NCI-H748 treated with DMSO at 0.1 percent for 48 hours (cell line): ENCODE measurements at regions not wholly inside any gene's neighbourhood (a gene's known extent, or its start where the extent isn't known, plus 50 kb on each side); places are given as distances from the start of the nearest gene placed in this dataset.

Experiments used
- DNase-seq: peaks from one replicate; lab custom pipeline; 2025; lab: John Stamatoyannopoulos, UW

DNA sequence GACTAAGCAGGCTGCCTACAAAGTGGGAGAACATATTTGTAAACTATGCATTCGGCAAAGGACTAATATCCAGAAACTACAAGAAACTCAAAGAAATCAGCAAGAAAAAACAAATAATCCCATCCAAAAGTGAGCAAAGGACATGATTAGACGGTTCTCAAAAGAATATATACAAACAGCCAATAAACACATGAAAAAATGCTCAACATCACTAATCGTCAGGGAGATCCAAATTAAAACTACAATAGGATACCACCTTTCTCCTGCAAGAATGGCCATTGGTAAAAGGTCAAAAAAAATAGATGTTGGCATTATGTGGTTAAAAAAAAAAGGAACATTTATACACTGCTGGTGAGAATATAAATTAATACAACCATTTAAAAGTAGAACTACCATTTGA, 259.6 kb upstream of the SLITRK3 start:
- DNase-seq = no peak

- DNase-seq = no peak
These were observed 259.2 kb upstream of the SLITRK3 start for GRCh38 chr3:165455360-165455759.

DNA sequence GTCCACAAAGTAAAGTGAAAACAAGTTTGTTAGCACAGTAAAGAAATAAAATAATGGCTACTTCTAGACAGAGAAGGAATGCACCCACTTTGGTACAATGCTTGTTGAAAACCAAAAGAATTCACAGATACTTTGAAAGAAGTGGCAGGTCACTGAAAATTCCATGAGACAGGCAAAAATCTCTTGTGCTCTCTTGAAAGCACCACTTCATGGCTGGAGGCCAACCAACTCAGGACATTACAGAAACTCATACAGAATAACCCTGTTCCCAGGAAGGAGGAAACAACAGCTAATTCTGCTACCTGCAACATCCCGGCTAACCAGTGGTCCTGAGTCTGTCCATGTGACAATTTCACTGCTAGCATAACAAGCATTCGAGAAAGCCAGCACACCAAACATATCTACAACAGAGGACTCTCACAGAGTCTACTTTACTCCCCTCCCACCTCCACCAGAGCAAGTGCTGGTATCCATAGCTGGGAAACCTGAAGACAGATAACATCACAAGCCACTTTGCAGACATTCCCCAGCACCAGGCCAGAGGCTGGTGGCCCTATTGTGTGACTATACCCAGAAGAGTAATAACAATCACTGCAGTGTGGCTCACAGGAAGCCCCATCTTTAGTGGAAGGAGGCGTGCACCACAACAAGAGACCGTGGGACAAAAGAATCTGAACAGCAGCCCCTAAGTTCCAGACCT, 255.3 kb upstream of the SLITRK3 start:
- DNase-seq = no peak

GRCh38 chr3:165446555-165446954, 250.4 kb upstream of the SLITRK3 start:
- no peak for DNase-seq

DNA sequence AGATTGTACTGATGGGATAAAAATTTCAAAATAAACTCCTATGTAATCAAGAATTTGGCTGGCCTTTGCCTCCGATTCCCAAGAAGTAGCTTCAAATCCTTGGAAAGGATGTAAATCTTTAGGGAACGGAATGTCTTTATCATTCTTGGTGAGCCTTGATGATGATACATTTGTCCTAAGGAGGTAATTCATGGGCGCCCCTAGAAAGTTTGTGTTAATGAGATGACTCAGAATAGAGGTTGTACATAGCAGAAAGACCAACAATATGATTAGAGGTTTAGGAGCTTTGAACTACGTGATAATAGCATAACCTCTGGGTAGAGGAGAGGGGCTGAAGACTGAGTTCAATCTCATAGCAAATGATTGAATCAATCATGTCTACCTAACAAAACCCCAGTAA, 248.6 kb upstream of the SLITRK3 start:
- no peak for DNase-seq

DNA sequence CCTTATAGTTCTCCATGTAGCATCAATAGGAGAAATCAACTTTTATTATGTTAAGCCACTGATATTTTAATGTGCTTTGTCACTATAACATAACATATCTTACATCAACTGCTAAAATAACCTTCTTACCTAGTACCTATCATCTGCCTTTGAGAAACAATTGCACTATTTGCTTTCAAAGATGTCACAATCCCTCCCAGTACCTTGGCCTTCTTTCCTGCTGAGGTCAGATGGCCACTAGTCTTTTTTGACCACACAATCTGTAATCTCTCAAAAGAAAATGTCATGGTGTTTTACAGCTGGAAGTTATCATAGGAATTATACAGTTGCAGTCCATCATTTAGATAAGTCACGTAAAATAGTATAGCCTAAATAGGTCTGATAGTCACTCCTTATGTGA, 247.5 kb upstream of the SLITRK3 start:
- no peak for DNase-seq

DNA sequence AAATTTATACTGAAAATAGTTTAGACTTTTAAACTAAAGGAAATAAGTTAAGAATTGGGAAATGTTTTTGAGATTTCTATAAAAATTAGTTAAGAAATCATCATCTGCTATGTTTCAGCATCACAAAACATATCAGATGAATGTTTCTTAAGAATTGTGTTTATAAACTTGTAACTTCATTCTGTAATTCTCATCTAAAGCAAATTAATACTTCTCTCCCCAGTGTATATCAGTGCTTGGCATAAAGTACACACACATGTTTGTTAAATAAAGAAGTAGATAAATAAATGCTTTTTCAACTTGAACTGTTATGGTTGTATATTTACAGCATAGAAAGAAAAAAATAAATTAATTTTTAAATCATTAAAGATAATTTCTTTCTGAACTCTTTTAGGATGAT, 245.9 kb upstream of the SLITRK3 start:
- no peak for DNase-seq

- no peak for DNase-seq
These were observed 244.2 kb upstream of the SLITRK3 start for GRCh38 chr3:165440380-165440779.

- DNase-seq = no peak
These were observed 243.6 kb upstream of the SLITRK3 start for GRCh38 chr3:165439765-165440164.

DNA sequence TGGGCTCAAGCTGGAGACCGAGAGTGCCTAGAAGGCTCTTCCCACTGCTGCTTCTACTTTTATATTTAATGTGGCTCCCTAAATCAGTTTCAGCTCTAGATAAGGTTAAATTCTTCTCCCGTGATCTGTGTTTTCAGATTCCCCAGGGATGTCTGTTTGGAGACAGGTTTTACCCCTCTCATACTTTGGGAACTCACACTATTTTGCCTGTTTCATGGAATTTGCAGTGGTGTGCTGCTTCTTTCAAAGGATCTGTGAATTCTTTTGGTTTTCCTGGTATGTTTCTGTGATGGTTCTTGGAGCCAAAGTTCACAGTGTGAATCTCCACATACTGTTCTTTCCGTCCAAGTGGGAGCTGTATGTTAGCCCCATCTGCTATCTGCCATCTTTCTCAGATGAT, 238.3 kb upstream of the SLITRK3 start:
- no peak for DNase-seq

DNA sequence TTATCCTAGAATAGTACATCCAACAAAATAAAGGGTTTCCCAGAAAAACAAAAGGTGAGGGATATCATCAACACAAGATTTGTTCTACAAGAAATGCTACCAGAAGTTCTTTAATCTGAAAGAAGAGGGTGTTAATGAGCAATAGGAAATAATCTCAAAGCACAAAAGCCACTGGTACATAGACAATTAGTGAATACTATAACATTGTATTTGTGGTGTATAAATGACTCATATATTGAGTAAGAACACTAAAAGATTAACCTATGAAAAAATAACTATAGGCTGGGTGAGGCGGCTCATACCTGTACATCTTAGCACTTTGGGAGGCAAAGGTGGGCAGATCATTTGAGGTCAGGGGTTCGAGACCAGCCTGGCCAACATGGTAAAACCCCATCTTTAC, 210.2 kb upstream of the SLITRK3 start:
- no peak for DNase-seq

- DNase-seq = no peak
These were observed 208.3 kb upstream of the SLITRK3 start for GRCh38 chr3:165404357-165405027.

DNA sequence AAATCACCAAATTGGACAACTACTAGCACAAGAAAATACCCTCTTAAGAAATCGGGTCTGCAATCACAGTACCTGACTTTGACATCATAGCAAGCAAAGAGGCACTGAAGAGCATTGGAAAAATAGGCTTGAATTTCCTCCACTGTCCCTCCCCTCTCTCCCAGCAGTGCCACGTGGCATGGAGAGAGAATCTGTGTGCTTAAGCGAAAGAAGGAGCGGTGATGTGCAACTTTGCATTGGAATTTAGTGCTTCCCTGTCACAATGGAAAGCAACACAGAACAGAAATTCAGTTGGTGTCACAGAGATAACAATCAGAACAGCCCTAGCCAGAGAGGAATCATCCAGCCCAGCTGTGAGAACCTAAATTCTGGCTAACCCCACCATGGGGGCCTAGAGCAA, 207.5 kb upstream of the SLITRK3 start:
- no peak for DNase-seq

DNA sequence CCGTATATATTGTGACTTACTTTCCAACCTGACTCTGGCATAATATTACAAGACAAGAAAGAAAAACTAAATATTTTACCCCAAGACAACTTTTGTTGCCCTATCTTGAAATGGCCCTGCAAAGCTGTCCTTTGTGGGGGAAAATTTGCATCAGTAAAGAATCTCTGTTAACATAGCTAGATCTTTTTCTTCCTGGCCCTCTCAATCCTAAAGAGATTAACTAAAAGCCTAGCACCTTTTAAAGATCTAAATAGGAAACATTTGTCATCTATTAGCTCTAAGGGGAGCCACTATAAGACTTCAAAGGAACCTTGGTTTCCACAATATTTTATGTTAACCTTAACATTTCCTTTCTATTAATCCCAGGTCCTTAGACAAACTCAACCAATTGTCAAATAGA, 199.0 kb upstream of the SLITRK3 start:
- no peak for DNase-seq

- DNase-seq = no peak
These were observed 197.3 kb upstream of the SLITRK3 start for GRCh38 chr3:165393461-165393860.

- DNase-seq = no peak
These were observed 194.0 kb upstream of the SLITRK3 start for GRCh38 chr3:165390166-165390565.

GRCh38 chr3:165389653-165390052, 193.5 kb upstream of the SLITRK3 start:
- no peak for DNase-seq

GRCh38 chr3:165389064-165389463, 192.9 kb upstream of the SLITRK3 start:
- DNase-seq = no peak

GRCh38 chr3:165383381-165383780, 187.2 kb upstream of the SLITRK3 start:
- no peak for DNase-seq

DNA sequence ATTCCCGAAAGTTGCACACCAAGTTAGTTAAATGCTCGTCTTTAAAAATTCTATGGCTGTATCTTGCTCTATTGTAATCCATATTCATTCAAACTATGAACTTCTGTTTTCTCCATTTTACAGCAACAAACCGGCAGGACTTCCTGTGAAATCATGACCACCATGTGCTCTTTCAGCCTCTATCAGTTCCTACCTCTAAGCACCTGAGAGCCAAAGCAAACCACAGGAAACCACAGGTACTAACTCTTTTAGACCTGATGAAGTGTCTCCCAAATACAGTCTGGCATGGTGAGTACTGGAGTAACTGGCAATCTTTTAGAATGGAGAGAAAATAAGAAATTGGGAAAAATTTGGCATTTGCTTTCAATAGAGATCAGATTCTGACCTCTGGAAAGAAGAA, 186.5 kb upstream of the SLITRK3 start:
- DNase-seq = no peak

GRCh38 chr3:165378761-165379160, 182.6 kb upstream of the SLITRK3 start:
- DNase-seq = no peak

GRCh38 chr3:165359005-165359404, 162.8 kb upstream of the SLITRK3 start:
- DNase-seq = no peak

GRCh38 chr3:165355316-165355715, 159.1 kb upstream of the SLITRK3 start:
- DNase-seq = no peak

DNA sequence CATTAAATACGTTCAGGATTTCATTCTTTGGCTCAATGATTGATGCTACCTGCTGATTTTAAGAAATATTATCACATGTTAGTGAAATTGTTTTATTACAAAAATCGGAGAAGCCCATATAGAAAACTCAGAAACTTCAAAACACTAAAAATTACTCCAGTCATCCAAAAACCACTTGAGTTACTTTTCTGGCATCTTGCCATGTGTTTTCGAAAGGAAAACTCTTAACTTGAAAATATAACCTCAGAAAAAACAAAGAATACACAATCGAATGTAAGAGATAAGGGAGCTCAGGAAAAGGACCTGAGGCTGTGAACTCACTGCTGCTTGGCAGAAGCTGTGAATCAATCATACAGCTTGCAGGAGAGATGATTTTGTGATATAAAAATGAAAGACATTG, 151.3 kb upstream of the SLITRK3 start:
- DNase-seq = no peak
